ENCODE measurements at regions not wholly inside any gene's neighbourhood (a gene's known extent, or its start where the extent isn't known, plus 50 kb on each side); places are given as distances from the start of the nearest gene placed in this dataset.
"Not testable (repeated sequence)": the region's sequence is repeated elsewhere in the genome, so short reads cannot be mapped to it uniquely, and the experiment has no call there.

DNA sequence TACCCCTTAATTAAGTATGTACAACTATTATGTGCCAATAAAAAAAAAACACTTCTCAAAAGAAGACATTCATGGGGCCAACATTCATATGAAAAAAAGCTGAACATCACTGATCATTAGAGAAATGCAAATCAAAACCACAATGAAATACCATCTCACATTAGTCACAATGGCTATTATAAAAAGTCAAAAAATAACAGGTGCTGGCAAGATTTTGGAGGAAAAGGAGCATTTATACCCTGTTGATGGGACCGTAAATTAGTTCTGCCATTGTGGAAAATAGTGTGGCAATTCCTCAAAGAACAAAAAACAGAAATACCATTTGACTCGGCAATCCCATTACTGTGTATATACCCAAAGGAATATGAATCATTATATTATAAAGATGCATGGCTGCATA is 229.9 kb downstream of the PAPSS1 start:
- no peaks in the 10 kb centered on the region for H3K27me3 ChIP-seq (ENCODE audit: control insufficient read depth in 2 of 2, insufficient read depth in 2 of 2, low read length in 2 of 2)
- ChIA-PET POLR2A (no interaction called here), CTCF (ENCODE audit: low intra/inter-chr PET ratio) (no interaction called here)
- no peaks in the 10 kb centered on the region for H3K9me3 ChIP-seq (replicated peaks; ENCODE audit: control insufficient read depth, insufficient read depth, low read depth, low read length)
- H3K4me1 ChIP-seq (replicated peaks in 1 of 2; ENCODE audit: control insufficient read depth in 2 of 2, insufficient read depth in 2 of 2, low read length in 2 of 2), result no peaks in the 10 kb centered on the region
- intact Hi-C loops (cut with micrococcal nuclease), result no loop called here
- H3K4me3 ChIP-seq, result no peak overlapping the region
- H3K9ac ChIP-seq (ENCODE audit: insufficient read depth in 1 of 2, low read depth in 2 of 2, low read length in 2 of 2), result no peak overlapping the region
- no peak overlapping the region for H2AFZ ChIP-seq (ENCODE audit: low read depth, low read length)
- no peaks in the 10 kb centered on the region for H3K36me3 ChIP-seq (ENCODE audit: control insufficient read depth, insufficient read depth, low read length)
- H4K20me1 ChIP-seq (replicated peaks; ENCODE audit: control insufficient read depth, insufficient read depth, low read length), result no peaks in the 10 kb centered on the region
- H3K4me2 ChIP-seq (ENCODE audit: insufficient read depth, low read length), result no peak overlapping the region
- no TSS peak for BruUV-seq (replicated peaks)
- H3K79me2 ChIP-seq (ENCODE audit: control insufficient read depth, insufficient read depth, low read length), result no peaks in the 10 kb centered on the region
- no peaks in the 10 kb centered on the region for H3K9me1 ChIP-seq (ENCODE audit: control insufficient read depth, insufficient read depth, low read length)
- no peak for ATAC-seq
- DNase-seq (ENCODE audit: extremely low read depth in 1 of 4, low spot score in 3 of 4), result no peak
- TF ChIP-seq ZNF766 (CRISPR knock-in tag; conservative IDR thresholded peaks at IDR 0.05), result no peak
- FAIRE-seq, result no peak
- in situ Hi-C loops (cut with MboI), result no loop called here
- H3K27ac ChIP-seq (ENCODE audit: extremely low read depth, low read depth, low read length), result no peak overlapping the region
- 0% methylated on average over 2 of the region's 2 CpGs for WGBS (ENCODE audit: insufficient coverage, low coverage, missing lambda C conversion rate)

DNA sequence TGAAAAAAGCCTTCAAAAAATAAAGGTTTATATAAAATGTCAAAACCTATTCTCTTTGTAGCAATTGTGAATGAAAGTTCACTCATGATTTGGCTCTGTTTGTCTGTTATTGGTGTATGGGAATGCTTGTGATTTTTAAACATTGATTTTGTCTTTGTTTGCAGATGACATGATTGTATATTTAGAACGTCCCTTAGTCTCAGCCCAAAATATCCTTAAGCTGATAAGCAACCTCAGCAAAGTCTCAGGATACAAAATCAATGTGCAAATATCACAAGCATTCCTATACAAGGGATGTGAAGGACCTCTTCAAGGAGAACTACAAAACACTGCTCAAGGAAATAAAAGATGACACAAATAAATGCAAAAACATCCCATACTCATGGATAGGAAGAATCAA is 236.4 kb downstream of the PAPSS1 start:
- ATAC-seq; H3K27me3 ChIP-seq (ENCODE audit: control insufficient read depth in 2 of 2, insufficient read depth in 2 of 2, low read length in 2 of 2); H3K36me3 ChIP-seq (ENCODE audit: control insufficient read depth, insufficient read depth, low read length); H3K4me2 ChIP-seq (ENCODE audit: insufficient read depth, low read length); H3K79me2 ChIP-seq (ENCODE audit: control insufficient read depth, insufficient read depth, low read length); DNase-seq (ENCODE audit: extremely low read depth in 1 of 4, low spot score in 3 of 4); H3K9me3 ChIP-seq (replicated peaks; ENCODE audit: control insufficient read depth, insufficient read depth, low read depth, low read length); CTCF ChIA-PET (ENCODE audit: low intra/inter-chr PET ratio); H3K4me1 ChIP-seq (replicated peaks in 1 of 2; ENCODE audit: control insufficient read depth in 2 of 2, insufficient read depth in 2 of 2, low read length in 2 of 2); H2AFZ ChIP-seq (ENCODE audit: low read depth, low read length); in situ Hi-C loops (cut with MboI); H3K9me1 ChIP-seq (ENCODE audit: control insufficient read depth, insufficient read depth, low read length); POLR2A ChIA-PET; H3K27ac ChIP-seq (ENCODE audit: extremely low read depth, low read depth, low read length); H3K9ac ChIP-seq (ENCODE audit: insufficient read depth in 1 of 2, low read depth in 2 of 2, low read length in 2 of 2); BruUV-seq (replicated peaks); H3K4me3 ChIP-seq; FAIRE-seq; intact Hi-C loops (cut with micrococcal nuclease); H4K20me1 ChIP-seq (replicated peaks; ENCODE audit: control insufficient read depth, insufficient read depth, low read length): not testable (repeated sequence)
- no CpG with 5 or more reads among the region's 1 CpG for WGBS (ENCODE audit: insufficient coverage, low coverage, missing lambda C conversion rate)

Measured in K562 (cell line).